ENCODE measurements at regions not wholly inside any gene's neighbourhood (a gene's known extent, or its start where the extent isn't known, plus 50 kb on each side); places are given as distances from the start of the nearest gene placed in this dataset.

GRCh38 chr11:92636543-92637188 lies 332.8 kb upstream of the MTNR1B start:
- H3K9ac ChIP-seq (ENCODE audit: low read depth, low read length): no peak overlapping the region
- no peak overlapping the region for H3K4me2 ChIP-seq (ENCODE audit: insufficient read depth, low read length)
- no peaks in the 10 kb centered on the region for H3K36me3 ChIP-seq (ENCODE audit: insufficient read depth, low read length)
- no peaks in the 10 kb centered on the region for H3K27me3 ChIP-seq (ENCODE audit: insufficient read depth, low read length, poor library complexity)
- no peaks in the 10 kb centered on the region for H3K9me3 ChIP-seq (ENCODE audit: insufficient read depth, low read length, severe bottlenecking)
- H4K20me1 ChIP-seq (ENCODE audit: insufficient read depth, low read length): no peaks in the 10 kb centered on the region
- no peaks in the 10 kb centered on the region for H3K4me1 ChIP-seq (ENCODE audit: insufficient read depth, low read length)
- ATAC-seq (ENCODE audit: insufficient read depth, low read depth): no peak
- no peak overlapping the region for H3K27ac ChIP-seq (ENCODE audit: low read length)
- H2AFZ ChIP-seq (ENCODE audit: low read depth, low read length): no peak overlapping the region
- H3K4me3 ChIP-seq (ENCODE audit: low read depth in 1 of 2, low read length in 2 of 2): no peak overlapping the region
- DNase-seq: no peak
- TF ChIP-seq EZH2 (IDR thresholded peaks at IDR 0.05; ENCODE audit: borderline replicate concordance, low read depth, low read length, severe bottlenecking) (no peak), CTCF (IDR thresholded peaks at IDR 0.05; ENCODE audit: borderline replicate concordance, extremely low read depth, low read length, poor library complexity, severe bottlenecking) (no peak)
- no peaks in the 10 kb centered on the region for H3K79me2 ChIP-seq (ENCODE audit: insufficient read depth, low read length)

GRCh38 chr11:92638678-92639077 lies 330.8 kb upstream of the MTNR1B start:
- ATAC-seq (ENCODE audit: insufficient read depth, low read depth) (no peak), DNase-seq (no peak)
- Histone ChIP-seq H3K9ac (ENCODE audit: low read depth, low read length) (no peak overlapping the region), H3K4me1 (ENCODE audit: insufficient read depth, low read length) (no peaks in the 10 kb centered on the region), H4K20me1 (ENCODE audit: insufficient read depth, low read length) (no peaks in the 10 kb centered on the region), H3K27ac (ENCODE audit: low read length) (no peak overlapping the region), H3K27me3 (ENCODE audit: insufficient read depth, low read length, poor library complexity) (no peaks in the 10 kb centered on the region), H3K79me2 (ENCODE audit: insufficient read depth, low read length) (no peaks in the 10 kb centered on the region), H3K36me3 (ENCODE audit: insufficient read depth, low read length) (no peaks in the 10 kb centered on the region), H3K4me2 (ENCODE audit: insufficient read depth, low read length) (no peak overlapping the region), H3K9me3 (ENCODE audit: insufficient read depth, low read length, severe bottlenecking) (no peaks in the 10 kb centered on the region), H3K4me3 (ENCODE audit: low read depth in 1 of 2, low read length in 2 of 2) (no peak overlapping the region), H2AFZ (ENCODE audit: low read depth, low read length) (no peak overlapping the region)
- TF ChIP-seq CTCF (IDR thresholded peaks at IDR 0.05; ENCODE audit: borderline replicate concordance, extremely low read depth, low read length, poor library complexity, severe bottlenecking): no peak
- TF ChIP-seq EZH2 (IDR thresholded peaks at IDR 0.05; ENCODE audit: borderline replicate concordance, low read depth, low read length, severe bottlenecking): no peak

GRCh38 chr11:92642177-92642931 lies 327.1 kb upstream of the MTNR1B start:
- ATAC-seq (ENCODE audit: insufficient read depth, low read depth) (no peak), DNase-seq (no peak)
- Histone ChIP-seq H3K4me3 (ENCODE audit: low read depth in 1 of 2, low read length in 2 of 2) (no peak overlapping the region), H3K4me1 (ENCODE audit: insufficient read depth, low read length) (no peaks in the 10 kb centered on the region), H3K79me2 (ENCODE audit: insufficient read depth, low read length) (no peaks in the 10 kb centered on the region), H3K9me3 (ENCODE audit: insufficient read depth, low read length, severe bottlenecking) (no peaks in the 10 kb centered on the region), H4K20me1 (ENCODE audit: insufficient read depth, low read length) (no peaks in the 10 kb centered on the region), H3K36me3 (ENCODE audit: insufficient read depth, low read length) (no peaks in the 10 kb centered on the region), H3K27me3 (ENCODE audit: insufficient read depth, low read length, poor library complexity) (no peaks in the 10 kb centered on the region), H3K9ac (ENCODE audit: low read depth, low read length) (no peak overlapping the region), H3K27ac (ENCODE audit: low read length) (no peak overlapping the region), H3K4me2 (ENCODE audit: insufficient read depth, low read length) (no peak overlapping the region), H2AFZ (ENCODE audit: low read depth, low read length) (no peak overlapping the region)
- TF ChIP-seq CTCF (IDR thresholded peaks at IDR 0.05; ENCODE audit: borderline replicate concordance, extremely low read depth, low read length, poor library complexity, severe bottlenecking): no peak
- TF ChIP-seq EZH2 (IDR thresholded peaks at IDR 0.05; ENCODE audit: borderline replicate concordance, low read depth, low read length, severe bottlenecking): no peak
